Fibroblast of lung (primary cell): ENCODE measurements at regions not wholly inside any gene's neighbourhood (a gene's known extent, or its start where the extent isn't known, plus 50 kb on each side); places are given as distances from the start of the nearest gene placed in this dataset.

Experiments
- DNase-seq, 2 donors: peaks; one replicate each; pipeline versions ENCODE4 v3.0.0 to v3.0.0-alpha.2; 2010; ENCODE audit warnings: low read depth in 2 of 2
- H2AFZ ChIP-seq: 2 replicates; pipeline ENCODE4 v1.5.1; 2012; ENCODE audit warnings: low read length, control low read depth, inconsistent platforms
- H3K27ac ChIP-seq: 2 replicates; pipeline ENCODE4 v1.5.1; 2011; ENCODE audit warnings: low read length, control low read depth; ENCODE audit not compliant: insufficient read depth
- H3K27me3 ChIP-seq: 2 replicates; pipeline ENCODE4 v1.5.1; 2011; ENCODE audit warnings: mild to moderate bottlenecking, low read length; ENCODE audit not compliant: control insufficient read depth, insufficient read depth
- H3K36me3 ChIP-seq: 2 replicates; pipeline ENCODE4 v1.5.1; 2011; ENCODE audit warnings: low read length; ENCODE audit not compliant: control insufficient read depth, insufficient read depth
- H3K4me1 ChIP-seq: 2 replicates; pipeline ENCODE4 v1.5.1; 2011; ENCODE audit warnings: low read length; ENCODE audit not compliant: control insufficient read depth, insufficient read depth; ENCODE audit errors: extremely low read depth
- H3K4me2 ChIP-seq: 2 replicates; pipeline ENCODE4 v1.5.1; 2011; ENCODE audit warnings: low read length, control low read depth; ENCODE audit not compliant: insufficient read depth; ENCODE audit errors: extremely low read depth
- H3K4me3 ChIP-seq, 4 experiments: fragments of 200-600 bp in 1 of 4; sonication (generic) in 1 of 4; replicated peaks in 1 of 4; 2 replicates each; pipeline ENCODE4 v1.5.1; 2011 to 2016; ENCODE audit warnings: low read length in 4 of 4, low read depth in 3 of 4, mild to moderate bottlenecking in 3 of 4, control low read depth in 2 of 4, inconsistent platforms in 1 of 4, mixed read lengths in 1 of 4; ENCODE audit not compliant: insufficient read depth in 1 of 4; ENCODE audit errors: control extremely low read depth in 1 of 4
- H3K79me2 ChIP-seq: 2 replicates; pipeline ENCODE4 v1.5.1; 2012; ENCODE audit warnings: mild to moderate bottlenecking, low read length, inconsistent platforms; ENCODE audit not compliant: control insufficient read depth, insufficient read depth
- H3K9ac ChIP-seq: 2 replicates; pipeline ENCODE4 v1.5.1; 2011; ENCODE audit warnings: mild to moderate bottlenecking, low read length, control low read depth; ENCODE audit not compliant: insufficient read depth
- H3K9me3 ChIP-seq: 2 replicates; pipeline ENCODE4 v1.5.1; 2012; ENCODE audit warnings: low read depth, low read length; ENCODE audit not compliant: control insufficient read depth, insufficient read depth
- H4K20me1 ChIP-seq: 2 replicates; pipeline ENCODE4 v1.5.1; 2011; ENCODE audit warnings: low read length; ENCODE audit not compliant: control insufficient read depth, insufficient read depth; ENCODE audit errors: extremely low read depth
- CTCF ChIP-seq, 2 donors: IDR thresholded peaks in 1 of 2; conservative IDR thresholded peaks in 1 of 2; 1 replicate in 1 of 2; 2 replicates in 1 of 2; pipeline ENCODE4 v1.5.1; 2011 to 2012; ENCODE audit warnings: low read length in 2 of 2, control low read depth in 1 of 2, inconsistent platforms in 1 of 2, low read depth in 1 of 2, mild to moderate bottlenecking in 1 of 2
- EZH2 ChIP-seq: IDR thresholded peaks from 2 replicates; pipeline ENCODE4 v1.5.1; 2012; ENCODE audit warnings: low read length, control low read depth, mild to moderate bottlenecking; ENCODE audit errors: missing control alignments

GRCh38 chr12:94801745-94802144 lies 151.4 kb upstream of the TMCC3 start:
- Histone ChIP-seq H3K27me3 (no peaks in the 10 kb centered on the region), H3K9ac (no peak overlapping the region), H3K9me3 (no peaks in the 10 kb centered on the region), H3K4me3 (no peak overlapping the region), H3K27ac (no peak overlapping the region), H3K4me2 (no peak overlapping the region), H3K4me1 (no peaks in the 10 kb centered on the region), H2AFZ (no peak overlapping the region), H4K20me1 (no peaks in the 10 kb centered on the region), H3K79me2 (no peaks in the 10 kb centered on the region), H3K36me3 (no peaks in the 10 kb centered on the region)
- no peak for DNase-seq
- TF ChIP-seq EZH2 = no peak
- TF ChIP-seq CTCF (conservative IDR thresholded peaks at IDR 0.05 in 1 of 2, IDR thresholded peaks at IDR 0.05 in 1 of 2; ENCODE audit: low read depth in 1 of 2, low read length in 2 of 2) = no peak

GRCh38 chr12:94799136-94799535 lies 148.8 kb upstream of the TMCC3 start:
- H3K27ac ChIP-seq = no peak overlapping the region
- H2AFZ ChIP-seq = no peak overlapping the region
- H3K9ac ChIP-seq = no peak overlapping the region
- TF ChIP-seq CTCF (conservative IDR thresholded peaks at IDR 0.05 in 1 of 2, IDR thresholded peaks at IDR 0.05 in 1 of 2; ENCODE audit: low read depth in 1 of 2, low read length in 2 of 2) (no peak), EZH2 (no peak)
- H3K36me3 ChIP-seq = no peaks in the 10 kb centered on the region
- H3K4me3 ChIP-seq = no peak overlapping the region
- no peak overlapping the region for H3K4me2 ChIP-seq
- no peaks in the 10 kb centered on the region for H4K20me1 ChIP-seq
- no peaks in the 10 kb centered on the region for H3K27me3 ChIP-seq
- H3K79me2 ChIP-seq = no peaks in the 10 kb centered on the region
- no peaks in the 10 kb centered on the region for H3K9me3 ChIP-seq
- DNase-seq = no peak
- H3K4me1 ChIP-seq = no peaks in the 10 kb centered on the region

GRCh38 chr12:94798113-94798512 lies 147.8 kb upstream of the TMCC3 start:
- Histone ChIP-seq H3K27ac (no peak overlapping the region), H3K4me3 (no peak overlapping the region), H2AFZ (no peak overlapping the region), H4K20me1 (no peaks in the 10 kb centered on the region), H3K36me3 (no peaks in the 10 kb centered on the region), H3K27me3 (no peaks in the 10 kb centered on the region), H3K9me3 (no peaks in the 10 kb centered on the region), H3K4me1 (no peaks in the 10 kb centered on the region), H3K79me2 (no peaks in the 10 kb centered on the region), H3K4me2 (no peak overlapping the region), H3K9ac (no peak overlapping the region)
- TF ChIP-seq EZH2 (no peak), CTCF (conservative IDR thresholded peaks at IDR 0.05 in 1 of 2, IDR thresholded peaks at IDR 0.05 in 1 of 2; ENCODE audit: low read depth in 1 of 2, low read length in 2 of 2) (no peak)
- DNase-seq = no peak
